RWPE1 (cell line): ENCODE measurements at regions not wholly inside any gene's neighbourhood (a gene's known extent, or its start where the extent isn't known, plus 50 kb on each side); places are given as distances from the start of the nearest gene placed in this dataset.
"Not testable (repeated sequence)": the region's sequence is repeated elsewhere in the genome, so short reads cannot be mapped to it uniquely, and the experiment has no call there.

Experiments
- CTCF ChIA-PET: fragments of 350-600 bp; sonication (Branson Sonifier 250); formaldehyde crosslinking; extraction: SDS; loops from one replicate; lab custom pipeline; 2021; lab: Yijun Ruan, JAX
- POLR2A ChIA-PET: fragments of 400-600 bp; formaldehyde crosslinking; extraction: SDS; loops from one replicate; lab custom pipeline; 2020; ENCODE audit warnings: antibody characterized with exemption; ENCODE audit not compliant: low non-redundant PET; lab: Yijun Ruan, JAX
- DNase-seq: peaks from one replicate; pipeline ENCODE4 v3.0.0; 2012; ENCODE audit warnings: low spot score
- H3K27ac ChIP-seq: fragments of 450-650 bp; 2 replicates; pipeline ENCODE4 v1.5.1; 2017
- CTCF ChIP-seq: fragments of 450-650 bp; conservative IDR thresholded peaks from 2 replicates; pipeline ENCODE4 v1.5.1; 2017; ENCODE audit warnings: low read depth, mild to moderate bottlenecking

- no peak overlapping the region for H3K27ac ChIP-seq
- POLR2A ChIA-PET: interaction anchor here (0.6 kb wide), 1 partner anchor 729 kb away, joined by 3 read pairs; no protein-coding TSS in a partner anchor
- no peak for DNase-seq
- no peak for TF ChIP-seq CTCF
- CTCF ChIA-PET: interaction anchor here (0.8 kb wide), 1 partner anchor 756 kb away, joined by 3 read pairs; no protein-coding TSS in a partner anchor
These were observed 57.6 kb upstream of the CROT start for GRCh38 chr7:87287738-87288341.

GRCh38 chr7:87288742-87289141 is 56.7 kb upstream of the CROT start:
- CTCF ChIA-PET, H3K27ac ChIP-seq, DNase-seq: not testable (repeated sequence)
- POLR2A ChIA-PET: interaction anchor here (0.6 kb wide), 1 partner anchor 729 kb away, joined by 3 read pairs; no protein-coding TSS in a partner anchor

GRCh38 chr7:87295565-87295964 is 49.9 kb upstream of the CROT start:
- H3K27ac ChIP-seq, POLR2A ChIA-PET, DNase-seq: not testable (repeated sequence)
- CTCF ChIA-PET: interaction anchor here (0.7 to 1.0 kb wide), 2 partner anchors 120 to 475 kb away, joined by 3 read pairs; no protein-coding TSS in a partner anchor
